ENCODE measurements at regions not wholly inside any gene's neighbourhood (a gene's known extent, or its start where the extent isn't known, plus 50 kb on each side); places are given as distances from the start of the nearest gene placed in this dataset.
"Not testable (repeated sequence)": the region's sequence is repeated elsewhere in the genome, so short reads cannot be mapped to it uniquely, and the experiment has no call there.

DNA sequence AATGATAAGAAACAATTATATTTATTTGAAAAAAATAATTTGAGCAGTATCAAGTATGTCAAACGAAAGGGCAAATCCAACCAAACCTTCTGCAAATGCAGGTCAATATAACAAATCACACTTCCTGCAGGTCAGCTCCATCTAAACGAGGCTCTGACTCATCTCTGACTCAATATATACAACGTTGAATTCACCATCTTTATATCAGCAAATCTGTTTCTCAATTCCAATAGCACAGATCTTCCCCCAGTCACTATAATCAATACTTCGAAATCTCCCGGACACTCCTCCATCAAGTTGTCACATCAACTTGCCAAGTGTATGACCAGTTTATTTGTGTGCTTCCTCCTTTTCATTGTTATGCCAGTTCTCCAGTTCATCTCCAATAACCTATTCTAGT lies 388.9 kb downstream of the ZEB2 start:
- DNase-seq (ENCODE audit: low read depth in 4 of 4, low spot score in 3 of 4), result no peak

- DNase-seq (ENCODE audit: low read depth in 4 of 4, low spot score in 3 of 4), result no peak
These were observed 389.4 kb downstream of the ZEB2 start for GRCh38 chr2:144130551-144130950.

GRCh38 chr2:144128130-144128746 lies 391.7 kb downstream of the ZEB2 start:
- no peak for DNase-seq (ENCODE audit: low read depth in 4 of 4, low spot score in 3 of 4)

- no peak for DNase-seq (ENCODE audit: low read depth in 4 of 4, low spot score in 3 of 4)
These were observed 392.2 kb downstream of the ZEB2 start for GRCh38 chr2:144127693-144128092.

DNA sequence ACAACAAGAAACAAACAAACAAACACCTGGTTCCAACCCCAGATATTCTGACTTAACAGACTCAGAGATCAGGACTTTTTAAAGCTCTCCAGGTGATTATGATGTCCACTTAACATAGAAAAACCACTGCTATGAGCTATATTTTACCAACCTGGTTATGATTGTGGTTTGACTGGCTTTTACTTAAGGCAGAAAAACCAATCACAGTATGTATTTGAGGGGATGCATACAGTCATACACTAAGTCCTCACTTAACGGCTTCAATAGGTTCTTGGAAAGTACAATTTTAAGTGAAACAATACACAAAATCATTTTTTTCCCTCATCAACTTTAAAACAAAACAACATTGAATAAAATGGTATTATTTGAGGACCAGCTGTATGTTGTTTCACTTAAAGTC lies 393.6 kb downstream of the ZEB2 start:
- DNase-seq (ENCODE audit: low read depth in 4 of 4, low spot score in 3 of 4), result no peak

- no peak for DNase-seq (ENCODE audit: low read depth in 4 of 4, low spot score in 3 of 4)
These were observed 394.2 kb downstream of the ZEB2 start for GRCh38 chr2:144125751-144126150.

DNA sequence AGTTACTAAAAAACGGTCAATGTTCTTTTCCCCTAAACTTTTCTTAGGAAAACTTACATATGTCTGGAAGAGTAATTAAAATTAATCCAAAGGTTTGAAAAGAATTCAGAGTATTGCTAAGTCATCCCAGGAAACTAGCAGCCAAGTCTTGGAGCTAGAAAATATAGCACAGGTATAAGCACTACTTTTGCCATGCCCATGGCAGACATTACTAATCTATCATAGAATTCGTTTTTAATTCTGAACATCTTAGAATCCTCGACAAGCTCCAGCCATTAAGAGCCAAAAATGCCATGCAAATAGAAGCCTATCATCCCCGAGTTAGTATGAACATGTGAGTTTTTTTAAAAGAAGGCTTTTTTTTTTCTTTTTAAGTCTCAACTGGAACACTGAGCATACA lies 395.0 kb downstream of the ZEB2 start:
- no peak for DNase-seq (ENCODE audit: low read depth in 4 of 4, low spot score in 3 of 4)

GRCh38 chr2:144120487-144120886 lies 399.4 kb downstream of the ZEB2 start:
- DNase-seq (ENCODE audit: low read depth in 4 of 4, low spot score in 3 of 4), result no peak

DNA sequence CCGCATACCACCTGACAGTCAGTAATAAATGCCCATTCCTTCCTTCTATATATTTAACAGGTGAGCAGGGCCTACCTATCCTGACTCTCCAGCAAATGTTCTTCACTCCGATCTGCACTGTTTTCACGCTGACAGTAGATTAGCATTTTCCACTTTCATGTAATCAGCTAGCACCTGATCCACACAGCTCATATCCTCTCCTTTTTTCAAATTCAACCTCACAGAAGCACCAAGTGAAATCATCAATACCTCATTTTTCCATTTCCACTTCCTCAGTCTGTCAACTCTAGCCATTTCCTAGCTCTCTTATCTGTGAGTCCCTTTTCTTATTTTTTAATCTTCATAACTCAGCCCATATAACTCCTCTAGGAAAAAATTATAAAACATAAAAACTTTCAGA lies 402.8 kb downstream of the ZEB2 start:
- DNase-seq (ENCODE audit: low read depth in 4 of 4, low spot score in 3 of 4), result no peak

DNA sequence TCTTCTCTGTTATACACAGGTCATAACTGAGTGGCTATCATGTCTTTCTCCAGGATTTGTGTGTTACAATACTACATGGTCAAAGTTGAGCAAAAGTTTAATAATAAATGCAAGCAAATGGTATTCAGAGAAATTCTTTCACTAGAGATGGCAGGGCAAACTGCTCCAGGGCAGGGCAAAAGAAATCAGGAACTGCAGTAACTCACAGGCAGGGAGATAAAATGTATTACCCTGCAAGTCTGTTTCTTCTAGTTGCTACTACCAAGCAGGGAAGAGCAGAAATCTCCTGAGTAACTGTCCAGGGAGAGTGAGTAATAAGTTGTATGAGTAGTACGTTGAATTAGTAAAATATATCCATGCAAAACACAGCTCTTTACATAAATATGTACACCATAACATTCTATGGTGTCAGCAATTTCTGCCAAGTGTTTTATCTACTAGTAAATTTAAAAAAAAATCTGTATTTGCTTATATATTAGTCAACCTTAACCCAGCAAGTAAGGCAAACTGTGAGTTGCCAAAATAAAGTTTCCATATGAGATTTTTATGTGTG lies 404.1 kb downstream of the ZEB2 start:
- DNase-seq (ENCODE audit: low read depth in 4 of 4, low spot score in 3 of 4), result no peak

DNA sequence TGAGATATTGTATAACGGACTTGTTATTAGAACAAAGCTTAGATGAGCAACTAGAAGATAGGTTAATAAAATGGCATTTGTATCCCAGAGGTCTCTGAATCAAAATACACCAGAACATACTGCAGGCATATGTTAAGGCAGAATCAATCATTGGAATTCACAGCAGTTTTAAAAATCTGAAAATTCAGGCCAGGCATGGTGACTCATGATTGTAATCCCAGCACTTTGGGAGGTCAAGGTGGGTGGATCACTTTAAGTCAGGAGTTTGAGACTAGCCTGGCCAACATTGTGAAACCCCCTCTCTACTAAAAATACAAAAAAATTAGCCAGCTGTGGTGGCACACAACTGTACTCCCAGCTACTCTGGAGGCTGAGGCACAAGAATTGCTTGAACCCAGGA lies 405.2 kb downstream of the ZEB2 start:
- no peak for DNase-seq (ENCODE audit: low read depth in 4 of 4, low spot score in 3 of 4)

DNA sequence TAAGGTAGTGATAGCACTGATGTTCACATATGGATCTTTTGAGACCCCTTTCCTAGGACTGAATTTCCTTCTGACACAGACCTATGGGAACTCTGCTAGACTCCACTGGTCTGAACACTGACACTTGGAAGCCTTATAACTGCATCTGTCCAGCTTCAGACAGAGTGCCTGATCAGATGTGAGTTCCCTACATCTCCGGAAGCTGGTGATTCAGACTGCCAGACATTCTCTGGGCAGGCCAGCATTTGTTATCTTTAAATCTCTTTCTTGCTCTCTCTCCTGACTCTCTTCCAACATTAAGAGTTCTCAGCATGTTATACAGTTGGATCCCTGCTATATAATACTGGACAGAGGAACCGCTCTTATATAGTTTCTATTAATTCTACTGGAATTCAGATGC lies 408.5 kb downstream of the ZEB2 start:
- no peak for DNase-seq (ENCODE audit: low read depth in 4 of 4, low spot score in 3 of 4)

DNA sequence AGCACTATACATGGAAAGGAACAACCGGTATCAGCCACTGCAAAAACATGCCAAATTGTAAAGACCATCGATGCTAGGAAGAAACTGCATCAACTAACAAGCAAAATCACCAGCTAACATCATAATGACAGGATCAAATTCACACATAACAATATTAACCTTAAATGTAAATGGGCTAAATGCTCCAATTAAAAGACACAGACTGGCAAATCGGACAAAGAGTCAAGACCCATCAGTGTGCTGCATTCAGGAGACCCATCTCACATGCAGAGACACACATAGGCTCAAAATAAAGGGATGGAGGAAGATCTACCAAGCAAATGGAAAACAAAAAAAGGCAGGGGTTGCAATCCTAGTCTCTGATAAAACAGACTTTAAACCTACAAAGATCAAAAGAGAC lies 413.8 kb downstream of the ZEB2 start:
- not testable (repeated sequence) for DNase-seq (ENCODE audit: low read depth in 4 of 4, low spot score in 3 of 4)

- no peak for DNase-seq (ENCODE audit: low read depth in 4 of 4, low spot score in 3 of 4)
These were observed 417.5 kb downstream of the ZEB2 start for GRCh38 chr2:144102386-144102785.

- no peak for DNase-seq (ENCODE audit: low read depth in 4 of 4, low spot score in 3 of 4)
These were observed 420.0 kb downstream of the ZEB2 start for GRCh38 chr2:144099780-144100377.

- no peak for DNase-seq (ENCODE audit: low read depth in 4 of 4, low spot score in 3 of 4)
These were observed 420.6 kb downstream of the ZEB2 start for GRCh38 chr2:144099340-144099739.

- DNase-seq (ENCODE audit: low read depth in 4 of 4, low spot score in 3 of 4), result no peak
These were observed 422.3 kb downstream of the ZEB2 start for GRCh38 chr2:144097440-144098225.

GRCh38 chr2:144096531-144096930 lies 423.4 kb downstream of the ZEB2 start:
- DNase-seq (ENCODE audit: low read depth in 4 of 4, low spot score in 3 of 4), result no peak

GRCh38 chr2:144094408-144095151 lies 425.3 kb downstream of the ZEB2 start:
- DNase-seq (ENCODE audit: low read depth in 4 of 4, low spot score in 3 of 4), result no peak

DNA sequence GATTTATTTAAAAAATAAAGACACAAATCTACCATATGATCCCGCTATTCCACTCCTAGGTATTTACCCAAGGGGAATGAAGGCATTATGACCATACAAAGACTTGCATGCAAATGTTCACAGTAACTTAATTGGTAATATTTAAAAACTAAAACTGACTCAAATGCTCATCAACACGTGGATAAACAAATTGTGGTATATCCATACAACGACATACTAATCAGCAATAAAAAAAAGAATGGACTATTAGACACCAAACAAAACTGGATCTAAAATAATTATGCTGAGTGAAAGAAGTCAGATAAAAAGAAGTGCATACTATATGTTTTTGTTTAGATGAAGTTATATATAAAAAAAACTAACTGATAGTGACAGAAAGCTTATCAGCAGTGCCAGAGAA lies 428.3 kb downstream of the ZEB2 start:
- no peak for DNase-seq (ENCODE audit: low read depth in 4 of 4, low spot score in 3 of 4)

DNA sequence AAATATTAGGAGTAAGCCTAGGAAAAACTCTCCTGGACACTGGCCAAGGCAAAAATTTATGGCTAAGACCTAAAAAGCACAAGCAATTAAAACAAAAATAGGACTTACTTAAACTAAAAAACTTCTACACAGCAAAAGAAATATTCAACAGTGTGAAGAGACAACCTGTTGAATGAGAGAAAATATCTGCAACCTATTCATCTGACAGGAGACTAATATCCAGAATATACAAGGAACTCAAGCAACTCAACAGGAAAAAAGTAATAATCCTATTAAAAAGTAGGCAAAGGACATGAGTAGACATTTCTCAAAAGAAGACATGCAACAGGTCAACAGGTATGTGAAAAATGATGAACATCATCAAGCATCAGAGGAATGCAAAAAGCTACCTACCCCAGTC lies 431.1 kb downstream of the ZEB2 start:
- DNase-seq (ENCODE audit: low read depth in 4 of 4, low spot score in 3 of 4), result no peak
